ENCODE measurements at regions not wholly inside any gene's neighbourhood (a gene's known extent, or its start where the extent isn't known, plus 50 kb on each side); places are given as distances from the start of the nearest gene placed in this dataset.

DNA sequence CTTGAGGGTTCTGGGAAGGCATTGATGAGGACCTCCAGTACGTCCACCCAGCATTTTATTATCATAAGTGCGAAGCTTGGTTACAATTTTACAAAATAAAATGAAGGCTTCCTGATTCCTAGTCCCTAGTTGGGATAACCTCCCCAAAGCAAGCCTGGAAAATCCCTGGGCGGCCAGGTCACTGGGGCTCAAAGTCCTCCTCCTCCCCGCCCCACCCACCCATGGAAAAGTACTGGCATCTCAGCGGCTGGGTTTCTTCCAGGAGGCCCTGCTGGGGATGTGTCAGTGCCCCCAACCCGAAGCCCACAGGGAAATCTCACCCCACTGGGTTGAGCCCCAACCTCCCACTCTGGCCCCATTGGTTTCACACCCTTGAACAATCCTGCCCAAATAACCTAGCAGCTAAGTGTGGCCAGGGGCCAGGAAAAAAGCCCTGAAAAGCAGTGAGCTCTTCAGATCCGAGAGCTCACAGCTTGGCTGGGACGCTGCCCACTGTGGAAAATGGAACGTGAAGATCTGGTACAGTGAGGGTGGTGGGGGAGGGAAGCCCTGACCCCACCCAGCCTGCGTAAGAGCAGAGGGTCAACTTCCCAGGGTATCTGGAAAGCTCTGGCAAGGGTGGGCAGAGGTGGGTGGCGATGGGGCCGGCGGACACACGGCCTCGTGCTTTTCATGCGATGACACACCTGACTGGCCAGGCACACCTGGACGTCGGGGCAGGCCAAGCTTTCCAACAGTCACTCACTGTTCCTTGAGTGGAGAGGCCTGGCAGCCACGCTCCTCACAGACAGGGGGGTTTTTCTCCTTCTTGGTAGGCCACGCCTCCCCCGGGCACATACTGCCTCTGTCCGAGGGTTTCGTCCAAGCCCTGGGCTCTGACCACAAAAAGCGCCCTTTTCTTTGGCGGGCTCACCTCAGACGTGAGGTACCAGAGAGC is 324.5 kb downstream of the SOX9 start:
- TF ChIP-seq, protein P1, sequence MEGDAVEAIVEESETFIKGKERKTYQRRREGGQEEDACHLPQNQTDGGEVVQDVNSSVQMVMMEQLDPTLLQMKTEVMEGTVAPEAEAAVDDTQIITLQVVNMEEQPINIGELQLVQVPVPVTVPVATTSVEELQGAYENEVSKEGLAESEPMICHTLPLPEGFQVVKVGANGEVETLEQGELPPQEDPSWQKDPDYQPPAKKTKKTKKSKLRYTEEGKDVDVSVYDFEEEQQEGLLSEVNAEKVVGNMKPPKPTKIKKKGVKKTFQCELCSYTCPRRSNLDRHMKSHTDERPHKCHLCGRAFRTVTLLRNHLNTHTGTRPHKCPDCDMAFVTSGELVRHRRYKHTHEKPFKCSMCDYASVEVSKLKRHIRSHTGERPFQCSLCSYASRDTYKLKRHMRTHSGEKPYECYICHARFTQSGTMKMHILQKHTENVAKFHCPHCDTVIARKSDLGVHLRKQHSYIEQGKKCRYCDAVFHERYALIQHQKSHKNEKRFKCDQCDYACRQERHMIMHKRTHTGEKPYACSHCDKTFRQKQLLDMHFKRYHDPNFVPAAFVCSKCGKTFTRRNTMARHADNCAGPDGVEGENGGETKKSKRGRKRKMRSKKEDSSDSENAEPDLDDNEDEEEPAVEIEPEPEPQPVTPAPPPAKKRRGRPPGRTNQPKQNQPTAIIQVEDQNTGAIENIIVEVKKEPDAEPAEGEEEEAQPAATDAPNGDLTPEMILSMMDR (IDR thresholded peaks at IDR 0.05; ENCODE audit: insufficient read depth, missing control alignments), result no peak
- FAIRE-seq, result no peak
- DNase-seq (ENCODE audit: insufficient read length, low spot score), result no peak

DNA sequence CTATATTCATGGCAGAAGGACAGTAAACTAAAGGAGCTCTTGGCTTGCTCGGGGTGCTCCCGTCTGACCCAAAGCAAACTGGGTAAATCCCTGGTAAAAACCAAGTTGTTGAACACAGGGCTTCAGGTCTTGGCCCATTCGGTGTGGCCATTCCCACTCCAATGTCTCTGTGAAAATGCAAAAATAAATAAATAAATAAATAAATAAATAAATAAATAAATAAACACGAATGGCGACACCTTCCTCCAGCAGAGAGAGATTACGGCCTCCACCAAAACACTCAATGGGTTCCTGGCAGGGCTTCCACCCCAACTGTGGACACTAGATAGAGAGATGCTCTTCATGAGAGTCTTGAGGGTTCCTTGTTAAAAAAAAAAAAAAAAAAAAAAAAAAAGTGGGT is 325.3 kb downstream of the SOX9 start:
- TF ChIP-seq, protein P1 (IDR thresholded peaks at IDR 0.05; ENCODE audit: insufficient read depth, missing control alignments), result no peak
- no peak for DNase-seq (ENCODE audit: insufficient read length, low spot score)
- no peak for FAIRE-seq

DNA sequence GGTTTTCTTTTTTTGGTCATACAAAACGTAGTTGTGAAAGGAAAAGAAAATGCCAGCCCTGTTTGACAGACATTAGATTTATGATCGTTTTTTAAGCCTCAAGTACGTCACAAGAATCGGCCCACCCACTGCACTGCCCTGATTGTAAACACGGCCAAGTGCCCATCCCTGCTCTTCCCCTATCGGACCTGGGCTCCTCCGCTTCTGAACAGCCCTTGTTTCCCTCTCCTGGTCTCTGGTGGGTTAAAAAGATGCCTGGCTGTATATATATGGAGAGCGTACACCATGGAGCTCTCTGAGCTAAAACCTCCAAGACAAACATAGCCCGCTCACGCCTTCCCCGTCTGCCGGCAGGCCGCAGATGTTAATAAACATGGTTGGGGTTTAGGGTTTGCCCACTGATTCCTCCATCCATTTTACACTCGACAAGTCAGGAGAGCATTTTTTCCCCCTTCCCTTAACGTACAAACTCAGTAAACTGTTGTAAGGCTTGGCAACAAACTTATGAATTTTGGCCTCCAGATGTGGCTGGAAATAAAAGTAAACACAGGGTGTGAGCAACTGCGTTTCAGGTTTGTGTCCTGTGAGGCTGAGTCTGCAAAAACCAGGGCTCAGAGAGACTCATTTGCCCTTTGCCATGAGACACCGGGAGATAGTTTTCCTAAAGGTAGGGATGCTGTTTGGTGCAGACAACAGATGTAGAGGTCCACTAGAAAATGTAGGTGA is 325.9 kb downstream of the SOX9 start:
- FAIRE-seq (no peak), DNase-seq (ENCODE audit: insufficient read length, low spot score) (no peak)
- TF ChIP-seq, protein P1 (IDR thresholded peaks at IDR 0.05; ENCODE audit: insufficient read depth, missing control alignments), result no peak

DNA sequence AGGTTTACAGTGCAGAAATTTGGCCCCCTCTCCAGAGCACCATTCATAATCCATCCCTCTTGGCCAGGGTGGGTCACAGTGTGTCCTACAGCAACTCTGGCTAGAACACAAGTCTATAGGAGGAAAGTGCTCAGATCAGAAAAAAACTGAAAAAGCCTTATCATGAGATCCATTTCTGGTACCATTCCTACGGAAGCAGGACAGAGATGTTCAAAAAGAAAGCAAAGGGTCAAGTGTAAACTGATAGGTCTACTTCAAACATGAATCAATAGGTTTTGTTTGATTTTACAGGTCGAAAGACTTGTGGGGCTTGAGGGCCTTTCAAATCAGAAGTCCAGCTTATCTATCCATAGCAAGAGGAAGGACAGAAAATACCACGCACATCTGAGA is 326.4 kb downstream of the SOX9 start:
- DNase-seq (ENCODE audit: insufficient read length, low spot score), result no peak
- TF ChIP-seq, protein P1 (IDR thresholded peaks at IDR 0.05; ENCODE audit: insufficient read depth, missing control alignments), result no peak
- no peak for FAIRE-seq

DNA sequence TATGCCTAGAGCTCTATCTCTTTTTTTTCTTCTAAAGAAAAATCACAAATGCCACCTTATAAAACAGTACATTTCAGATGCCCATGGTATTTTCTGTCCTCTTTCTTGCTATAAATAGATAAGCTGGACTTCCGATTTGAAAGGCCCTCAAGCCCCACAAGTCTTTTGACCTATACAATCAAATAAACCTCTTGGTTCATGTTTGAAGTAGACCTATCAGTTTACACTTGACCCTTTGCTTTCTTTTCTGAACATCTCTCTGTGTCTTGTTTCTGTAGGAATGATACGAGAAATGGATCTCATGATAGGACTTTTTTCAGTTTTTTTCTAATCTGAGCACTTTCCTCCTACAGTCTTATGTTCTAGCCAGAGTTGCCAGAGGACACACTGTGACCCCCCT is 327.2 kb downstream of the SOX9 start:
- TF ChIP-seq, protein P1 (IDR thresholded peaks at IDR 0.05; ENCODE audit: insufficient read depth, missing control alignments), result no peak
- DNase-seq (ENCODE audit: insufficient read length, low spot score), result no peak
- FAIRE-seq, result no peak

DNA sequence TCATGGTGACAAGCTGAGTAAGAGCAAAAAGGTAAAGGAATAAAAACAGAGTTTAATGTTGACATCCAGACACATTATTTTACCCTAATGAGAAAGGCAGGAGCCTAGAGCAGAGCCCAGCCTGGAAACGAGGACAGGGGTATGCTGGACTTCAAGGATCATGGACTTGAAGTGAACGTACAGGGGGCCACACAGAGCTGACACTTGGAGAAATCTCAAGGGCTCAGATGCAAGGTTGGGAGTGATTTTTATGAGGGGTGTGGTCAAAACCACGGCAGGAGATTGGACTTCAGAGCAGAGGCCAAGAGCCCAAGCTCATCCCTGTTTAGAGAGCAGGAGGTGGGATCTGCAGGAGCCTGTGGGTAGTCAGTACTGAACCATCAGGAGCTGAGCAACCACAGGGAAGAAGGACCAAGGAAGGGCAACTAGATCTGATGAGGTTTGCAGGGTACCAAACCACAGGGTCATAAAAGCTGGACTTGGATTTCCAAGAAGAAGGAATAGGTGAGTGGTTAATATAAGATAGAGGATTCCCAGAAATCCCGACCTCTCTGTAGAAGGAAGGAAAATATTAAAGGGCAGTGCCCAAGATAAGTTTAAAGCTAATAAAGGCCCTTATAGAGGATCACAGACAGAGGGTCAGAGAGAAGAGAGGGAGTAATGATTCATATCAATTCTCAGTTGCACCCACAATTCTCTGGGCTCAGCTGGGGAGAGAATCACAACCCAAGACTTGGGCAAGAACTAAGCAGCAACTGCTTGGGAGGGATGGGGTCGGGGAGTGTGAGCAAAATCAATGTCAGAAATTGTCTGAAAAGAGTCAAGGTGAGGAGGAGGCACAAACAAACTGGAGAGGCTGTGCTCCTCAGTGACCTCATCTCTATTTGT is 331.7 kb downstream of the SOX9 start:
- TF ChIP-seq, protein P1 (IDR thresholded peaks at IDR 0.05; ENCODE audit: insufficient read depth, missing control alignments), result no peak
- FAIRE-seq, result no peak
- DNase-seq (ENCODE audit: insufficient read length, low spot score), result no peak
